ENCODE measurements at regions not wholly inside any gene's neighbourhood (a gene's known extent, or its start where the extent isn't known, plus 50 kb on each side); places are given as distances from the start of the nearest gene placed in this dataset.
"Not testable (repeated sequence)": the region's sequence is repeated elsewhere in the genome, so short reads cannot be mapped to it uniquely, and the experiment has no call there.

DNA sequence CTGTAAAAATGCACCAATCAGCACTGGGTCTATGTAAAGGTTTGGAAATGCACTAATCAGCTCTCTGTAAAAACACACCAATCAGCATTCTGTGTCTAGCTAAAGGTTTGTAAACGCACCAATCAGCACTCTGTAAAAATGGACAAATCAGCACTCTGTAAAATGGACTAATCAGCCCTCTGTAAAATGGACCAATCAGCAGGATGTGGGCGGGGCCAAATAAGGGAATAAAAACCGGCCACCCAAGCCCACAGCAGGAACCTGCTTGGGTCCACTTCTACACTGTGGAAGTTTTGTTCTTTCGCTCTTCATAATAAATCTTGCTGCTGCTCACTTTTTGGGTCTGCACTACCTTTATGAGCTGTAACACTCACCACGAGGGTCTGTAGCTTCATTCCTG, 101.0 kb downstream of the SMC2 start:
- H3K4me1 Mint-ChIP-seq; H3K4me1 ChIP-seq (ENCODE audit: control insufficient read depth in 1 of 2, extremely low read depth in 1 of 2, insufficient read depth in 2 of 2, low read length in 2 of 2); H3K36me3 ChIP-seq (ENCODE audit: control insufficient read depth in 2 of 2, extremely low read depth in 1 of 2, insufficient read depth in 1 of 2, low read length in 1 of 2); CTCF ChIA-PET; H3K4me3 Mint-ChIP-seq; H3K4me3 ChIP-seq (ENCODE audit: control insufficient read depth in 1 of 2, extremely low read depth in 1 of 2, low read length in 1 of 2); H3K9me3 Mint-ChIP-seq; DNase-seq; H3K27ac Mint-ChIP-seq; POLR2A ChIA-PET; ATAC-seq (replicated peaks in 1 of 4); H3K36me3 Mint-ChIP-seq; H3K27me3 ChIP-seq (replicated peaks in 1 of 2; ENCODE audit: control insufficient read depth in 2 of 2, extremely low read depth in 1 of 2, insufficient read depth in 2 of 2, low read length in 1 of 2); H3K9me3 ChIP-seq; H3K27ac ChIP-seq (ENCODE audit: low read length): not testable (repeated sequence)
- peaks cover 5 to 13% of the 10 kb centered on the region in 2 donors for H3K27me3 Mint-ChIP-seq
- WGBS (ENCODE audit: insufficient coverage) = 80% methylated on average over 1 of the region's 5 CpGs

DNA sequence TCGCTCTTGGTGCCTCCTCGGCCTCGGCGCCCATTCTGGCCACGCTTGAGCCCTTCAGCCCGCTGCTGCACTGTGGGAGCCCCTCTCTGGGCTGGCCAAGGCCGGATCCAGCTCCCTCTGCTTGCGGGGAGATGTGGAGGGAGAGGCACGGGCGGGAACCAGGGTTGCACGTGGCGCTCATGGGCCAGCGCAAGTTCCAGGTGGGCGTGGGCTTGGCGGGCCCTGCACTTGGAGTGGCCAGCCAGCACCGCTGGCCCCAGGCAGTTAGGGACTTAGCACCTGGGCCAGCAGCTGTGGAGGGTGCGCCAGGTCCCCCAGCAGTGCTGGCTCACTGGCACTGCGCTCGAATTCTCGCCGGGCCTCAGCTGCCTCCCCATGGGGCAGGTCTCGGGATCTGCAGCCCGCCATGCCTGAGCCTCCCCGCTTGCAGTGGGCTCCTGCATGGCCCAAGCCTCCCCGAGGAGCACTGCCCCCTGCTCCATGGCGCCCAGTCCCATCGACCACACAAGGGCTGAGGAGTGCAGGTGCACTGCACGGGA, 106.4 kb downstream of the SMC2 start:
- Mint-ChIP-seq H3K27me3 (peaks cover 3 to 4% of the 10 kb centered on the region in 2 donors), H3K4me3 (no peak overlapping the region), H3K4me1 (no peaks in the 10 kb centered on the region), H3K36me3 (no peaks in the 10 kb centered on the region), H3K9me3 (no peaks in the 10 kb centered on the region), H3K27ac (no peak overlapping the region)
- no peaks in the 10 kb centered on the region for H3K27me3 ChIP-seq (replicated peaks in 1 of 2; ENCODE audit: control insufficient read depth in 2 of 2, extremely low read depth in 1 of 2, insufficient read depth in 2 of 2, low read length in 1 of 2)
- peak in 2 of 35 experiments; percentile 2 to 4 for DNase-seq
- WGBS (ENCODE audit: insufficient coverage) = 86% methylated on average over 28 of the region's 28 CpGs
- no peaks in the 10 kb centered on the region for H3K9me3 ChIP-seq
- no peaks in the 10 kb centered on the region for H3K4me1 ChIP-seq (ENCODE audit: control insufficient read depth in 1 of 2, extremely low read depth in 1 of 2, insufficient read depth in 2 of 2, low read length in 2 of 2)
- no peaks in the 10 kb centered on the region for H3K36me3 ChIP-seq (ENCODE audit: control insufficient read depth in 2 of 2, extremely low read depth in 1 of 2, insufficient read depth in 1 of 2, low read length in 1 of 2)
- CTCF ChIA-PET = no interaction called here
- no peak overlapping the region for H3K27ac ChIP-seq (ENCODE audit: low read length)
- no peak for ATAC-seq (replicated peaks in 1 of 4)
- POLR2A ChIA-PET = no interaction called here
- no peak overlapping the region for H3K4me3 ChIP-seq (ENCODE audit: control insufficient read depth in 1 of 2, extremely low read depth in 1 of 2, low read length in 1 of 2)

DNA sequence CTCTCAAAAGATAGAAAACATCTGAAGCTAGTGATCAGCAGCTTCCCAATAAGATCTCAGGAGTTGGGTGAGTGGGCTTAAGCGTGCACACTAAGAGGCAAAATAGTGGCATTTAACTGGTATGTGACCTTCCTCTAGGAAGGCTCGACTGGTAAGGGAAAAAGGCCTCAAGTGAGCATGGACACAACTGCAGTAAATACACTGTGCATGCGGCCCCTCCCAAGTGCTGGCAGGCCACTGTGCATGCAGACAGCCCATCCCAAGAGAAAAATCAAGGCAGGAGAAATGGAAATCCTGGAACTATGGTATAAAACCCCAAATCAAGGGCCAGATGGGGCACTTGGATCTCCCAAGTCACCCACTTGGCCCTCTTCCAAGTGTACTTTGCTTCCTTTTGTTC, 112.7 kb downstream of the SMC2 start:
- DNase-seq = no peak
- Histone ChIP-seq H3K9me3 (no peaks in the 10 kb centered on the region), H3K4me1 (ENCODE audit: control insufficient read depth in 1 of 2, extremely low read depth in 1 of 2, insufficient read depth in 2 of 2, low read length in 2 of 2) (no peaks in the 10 kb centered on the region), H3K4me3 (ENCODE audit: control insufficient read depth in 1 of 2, extremely low read depth in 1 of 2, low read length in 1 of 2) (no peak overlapping the region), H3K36me3 (ENCODE audit: control insufficient read depth in 2 of 2, extremely low read depth in 1 of 2, insufficient read depth in 1 of 2, low read length in 1 of 2) (no peaks in the 10 kb centered on the region), H3K27ac (ENCODE audit: low read length) (no peak overlapping the region), H3K27me3 (replicated peaks in 1 of 2; ENCODE audit: control insufficient read depth in 2 of 2, extremely low read depth in 1 of 2, insufficient read depth in 2 of 2, low read length in 1 of 2) (no peaks in the 10 kb centered on the region)
- no peak overlapping the region for H3K4me3 Mint-ChIP-seq
- ChIA-PET CTCF (no interaction called here), POLR2A (no interaction called here)
- H3K27me3 Mint-ChIP-seq = peaks cover 0 to 7% of the 10 kb centered on the region in 2 donors
- H3K27ac Mint-ChIP-seq = no peak overlapping the region
- no peak for ATAC-seq (replicated peaks in 1 of 4)
- no peaks in the 10 kb centered on the region for H3K36me3 Mint-ChIP-seq
- no peaks in the 10 kb centered on the region for H3K4me1 Mint-ChIP-seq
- WGBS (ENCODE audit: insufficient coverage) = 88% methylated on average over 3 of the region's 3 CpGs
- no peaks in the 10 kb centered on the region for H3K9me3 Mint-ChIP-seq

GRCh38 chr9:104209387-104209786, 115.3 kb downstream of the SMC2 start:
- H3K27ac ChIP-seq (ENCODE audit: low read length) = no peak overlapping the region
- ATAC-seq (replicated peaks in 1 of 4) (no peak), DNase-seq (no peak)
- POLR2A ChIA-PET = no interaction called here
- no peak overlapping the region for H3K4me3 ChIP-seq (ENCODE audit: control insufficient read depth in 1 of 2, extremely low read depth in 1 of 2, low read length in 1 of 2)
- no peaks in the 10 kb centered on the region for H3K36me3 Mint-ChIP-seq
- no peaks in the 10 kb centered on the region for H3K9me3 ChIP-seq
- no peaks in the 10 kb centered on the region for H3K4me1 ChIP-seq (ENCODE audit: control insufficient read depth in 1 of 2, extremely low read depth in 1 of 2, insufficient read depth in 2 of 2, low read length in 2 of 2)
- CTCF ChIA-PET = no interaction called here
- H3K27ac Mint-ChIP-seq = no peak overlapping the region
- no peak overlapping the region for H3K4me3 Mint-ChIP-seq
- no peaks in the 10 kb centered on the region for H3K36me3 ChIP-seq (ENCODE audit: control insufficient read depth in 2 of 2, extremely low read depth in 1 of 2, insufficient read depth in 1 of 2, low read length in 1 of 2)
- no peaks in the 10 kb centered on the region for H3K27me3 ChIP-seq (replicated peaks in 1 of 2; ENCODE audit: control insufficient read depth in 2 of 2, extremely low read depth in 1 of 2, insufficient read depth in 2 of 2, low read length in 1 of 2)
- peaks cover 0 to 3% of the 10 kb centered on the region in 2 donors for H3K27me3 Mint-ChIP-seq
- peaks cover 2 to 4% (median 4%) of the 10 kb centered on the region in 3 donors for H3K9me3 Mint-ChIP-seq
- no peaks in the 10 kb centered on the region for H3K4me1 Mint-ChIP-seq
- WGBS (ENCODE audit: insufficient coverage) = 76% methylated on average over 6 of the region's 9 CpGs

DNA sequence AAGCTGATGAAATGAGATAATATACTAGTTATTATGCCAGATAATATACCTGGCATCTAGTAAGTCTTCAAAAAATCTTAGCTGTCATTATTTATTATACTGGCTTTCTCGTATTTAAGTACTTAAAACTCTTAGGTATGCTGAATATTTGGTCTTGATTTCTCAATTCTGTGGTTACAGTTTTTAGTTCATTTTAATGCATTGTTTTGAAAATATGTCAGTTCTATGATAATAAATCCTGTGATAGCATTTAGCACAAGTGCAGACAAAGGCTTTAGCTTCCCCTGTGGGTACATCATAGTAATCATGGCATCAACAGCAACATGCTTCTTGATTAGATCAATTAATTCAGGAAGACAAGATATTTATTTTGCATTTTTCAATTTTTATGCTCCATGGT, 133.0 kb downstream of the SMC2 start:
- no peak for ATAC-seq (replicated peaks in 1 of 4)
- Histone ChIP-seq H3K36me3 (ENCODE audit: control insufficient read depth in 2 of 2, extremely low read depth in 1 of 2, insufficient read depth in 1 of 2, low read length in 1 of 2) (no peaks in the 10 kb centered on the region), H3K4me1 (ENCODE audit: control insufficient read depth in 1 of 2, extremely low read depth in 1 of 2, insufficient read depth in 2 of 2, low read length in 2 of 2) (no peaks in the 10 kb centered on the region), H3K9me3 (no peaks in the 10 kb centered on the region), H3K27me3 (replicated peaks in 1 of 2; ENCODE audit: control insufficient read depth in 2 of 2, extremely low read depth in 1 of 2, insufficient read depth in 2 of 2, low read length in 1 of 2) (no peaks in the 10 kb centered on the region), H3K4me3 (ENCODE audit: control insufficient read depth in 1 of 2, extremely low read depth in 1 of 2, low read length in 1 of 2) (no peak overlapping the region), H3K27ac (ENCODE audit: low read length) (no peak overlapping the region)
- ChIA-PET POLR2A (no interaction called here), CTCF (no interaction called here)
- DNase-seq = no peak
- Mint-ChIP-seq H3K4me1 (no peaks in the 10 kb centered on the region), H3K9me3 (no peaks in the 10 kb centered on the region), H3K36me3 (no peaks in the 10 kb centered on the region), H3K4me3 (no peak overlapping the region), H3K27ac (no peak overlapping the region), H3K27me3 (peaks cover 0 to 2% of the 10 kb centered on the region in 2 donors)
- no CpG with 5 or more reads among the region's 1 CpG for WGBS (ENCODE audit: insufficient coverage)

DNA sequence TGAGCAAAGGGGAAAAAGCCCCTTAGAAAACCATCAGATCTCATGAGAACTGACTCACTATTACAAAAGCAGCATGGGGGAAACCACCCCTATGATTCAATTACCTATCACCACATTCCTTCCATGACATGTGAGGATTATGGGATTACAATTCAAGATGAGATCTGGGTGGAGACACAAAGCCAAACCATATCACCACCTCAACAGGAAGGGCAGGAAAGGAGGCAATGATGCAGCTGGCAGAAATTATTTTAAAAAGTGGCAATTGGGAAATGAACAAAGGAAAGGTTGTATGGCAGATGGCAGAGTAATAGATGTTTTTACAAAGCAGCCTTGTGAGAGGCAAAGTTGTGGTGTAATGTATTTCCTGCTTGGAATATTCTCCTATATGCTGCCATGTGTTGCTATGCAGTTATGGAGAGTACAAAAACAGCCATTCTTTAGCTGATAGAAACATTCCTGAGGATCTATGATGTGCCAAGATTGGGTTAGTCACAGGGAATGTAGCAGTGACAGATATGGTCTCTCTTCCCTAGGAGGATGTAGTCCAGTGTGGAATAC, 138.8 kb downstream of the SMC2 start:
- Mint-ChIP-seq H3K27ac (no peak overlapping the region), H3K4me1 (no peaks in the 10 kb centered on the region), H3K27me3 (no peaks in the 10 kb centered on the region), H3K36me3 (no peaks in the 10 kb centered on the region), H3K4me3 (no peak overlapping the region), H3K9me3 (peaks cover 0 to 6% (median 2%) of the 10 kb centered on the region in 3 donors)
- CTCF ChIA-PET = no interaction called here
- H3K4me3 ChIP-seq (ENCODE audit: control insufficient read depth in 1 of 2, extremely low read depth in 1 of 2, low read length in 1 of 2) = no peak overlapping the region
- no peaks in the 10 kb centered on the region for H3K27me3 ChIP-seq (replicated peaks in 1 of 2; ENCODE audit: control insufficient read depth in 2 of 2, extremely low read depth in 1 of 2, insufficient read depth in 2 of 2, low read length in 1 of 2)
- DNase-seq = no peak
- H3K27ac ChIP-seq (ENCODE audit: low read length) = no peak overlapping the region
- POLR2A ChIA-PET = no interaction called here
- no peaks in the 10 kb centered on the region for H3K36me3 ChIP-seq (ENCODE audit: control insufficient read depth in 2 of 2, extremely low read depth in 1 of 2, insufficient read depth in 1 of 2, low read length in 1 of 2)
- H3K9me3 ChIP-seq = no peaks in the 10 kb centered on the region
- no peaks in the 10 kb centered on the region for H3K4me1 ChIP-seq (ENCODE audit: control insufficient read depth in 1 of 2, extremely low read depth in 1 of 2, insufficient read depth in 2 of 2, low read length in 2 of 2)
- ATAC-seq (replicated peaks in 1 of 4) = no peak

DNA sequence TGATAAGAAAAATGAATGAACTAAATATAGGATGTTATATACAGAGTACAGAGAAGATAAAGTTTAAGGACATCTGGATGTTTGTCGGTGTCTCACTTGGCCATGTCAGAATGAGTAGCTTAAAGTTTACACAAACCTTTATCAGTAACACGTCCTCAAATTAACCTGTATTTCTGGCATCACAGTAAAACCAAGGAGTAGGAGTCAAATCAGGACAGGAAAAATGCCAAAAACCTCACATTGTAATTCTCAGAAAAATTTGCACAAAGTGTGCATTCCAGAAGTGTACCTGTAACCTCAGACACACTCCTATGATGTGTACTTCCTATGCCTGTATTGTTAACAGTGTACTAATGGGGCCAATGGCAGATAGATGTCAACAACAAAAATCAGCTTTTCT, 139.3 kb downstream of the SMC2 start:
- DNase-seq (no peak), ATAC-seq (replicated peaks in 1 of 4) (no peak)
- Mint-ChIP-seq H3K4me3 (no peak overlapping the region), H3K4me1 (no peaks in the 10 kb centered on the region), H3K27ac (no peak overlapping the region), H3K27me3 (no peaks in the 10 kb centered on the region), H3K36me3 (no peaks in the 10 kb centered on the region), H3K9me3 (peaks cover 0 to 6% (median 2%) of the 10 kb centered on the region in 3 donors)
- POLR2A ChIA-PET = no interaction called here
- Histone ChIP-seq H3K4me1 (ENCODE audit: control insufficient read depth in 1 of 2, extremely low read depth in 1 of 2, insufficient read depth in 2 of 2, low read length in 2 of 2) (no peaks in the 10 kb centered on the region), H3K27ac (ENCODE audit: low read length) (no peak overlapping the region), H3K27me3 (replicated peaks in 1 of 2; ENCODE audit: control insufficient read depth in 2 of 2, extremely low read depth in 1 of 2, insufficient read depth in 2 of 2, low read length in 1 of 2) (no peaks in the 10 kb centered on the region), H3K36me3 (ENCODE audit: control insufficient read depth in 2 of 2, extremely low read depth in 1 of 2, insufficient read depth in 1 of 2, low read length in 1 of 2) (no peaks in the 10 kb centered on the region), H3K4me3 (ENCODE audit: control insufficient read depth in 1 of 2, extremely low read depth in 1 of 2, low read length in 1 of 2) (no peak overlapping the region), H3K9me3 (no peaks in the 10 kb centered on the region)
- no CpG with 5 or more reads among the region's 2 CpGs for whole genome bisulfite sequencing (ENCODE audit: insufficient coverage)
- CTCF ChIA-PET = no interaction called here

Measured in T-cell (primary cell).